T-helper 1 cell (primary cell): ENCODE measurements at regions not wholly inside any gene's neighbourhood (a gene's known extent, or its start where the extent isn't known, plus 50 kb on each side); places are given as distances from the start of the nearest gene placed in this dataset.

Experiments used
- DNase-seq, 5 donors: peaks; one replicate each; pipeline ENCODE4 v3.0.0-alpha.2; 2012 to 2020

GRCh38 chr18:59752666-59753065 is 55.4 kb upstream of the CCBE1 start:
- no peak for DNase-seq

GRCh38 chr18:59751186-59751585 is 54.0 kb upstream of the CCBE1 start:
- DNase-seq = no peak

GRCh38 chr18:59748628-59749360 is 51.6 kb upstream of the CCBE1 start:
- no peak for DNase-seq
